ENCODE measurements at regions not wholly inside any gene's neighbourhood (a gene's known extent, or its start where the extent isn't known, plus 50 kb on each side); places are given as distances from the start of the nearest gene placed in this dataset.

GRCh38 chr6:11341303-11341702, 108.8 kb upstream of the NEDD9 start:
- FAIRE-seq (no peak), DNase-seq (ENCODE audit: insufficient read length) (no peak)

GRCh38 chr6:11339380-11339779, 106.9 kb upstream of the NEDD9 start:
- no peak for FAIRE-seq
- no peak for DNase-seq (ENCODE audit: insufficient read length)
- no peak for TF ChIP-seq POLR2A (IDR thresholded peaks at IDR 0.05; ENCODE audit: low read depth, low read length)
- no peak for TF ChIP-seq TAF1 (IDR thresholded peaks at IDR 0.05; ENCODE audit: borderline replicate concordance, low read depth, low read length)
- no peak for TF ChIP-seq POLR2AphosphoS5 (IDR thresholded peaks at IDR 0.05; ENCODE audit: low read depth, low read length)

More at GRCh38 chr6:11341303-11341702, 108.8 kb upstream of the NEDD9 start:
- TF ChIP-seq POLR2AphosphoS5 (IDR thresholded peaks at IDR 0.05; ENCODE audit: low read depth, low read length) (no peak), TAF1 (IDR thresholded peaks at IDR 0.05; ENCODE audit: borderline replicate concordance, low read depth, low read length) (no peak), POLR2A (IDR thresholded peaks at IDR 0.05; ENCODE audit: low read depth, low read length) (no peak)

- no peak for DNase-seq (ENCODE audit: insufficient read length)
- TF ChIP-seq TAF1 (IDR thresholded peaks at IDR 0.05; ENCODE audit: borderline replicate concordance, low read depth, low read length) (no peak), POLR2A (IDR thresholded peaks at IDR 0.05; ENCODE audit: low read depth, low read length) (no peak), POLR2AphosphoS5 (IDR thresholded peaks at IDR 0.05; ENCODE audit: low read depth, low read length) (no peak)
- FAIRE-seq = no peak
Measured at GRCh38 chr6:11337306-11337705, 104.8 kb upstream of the NEDD9 start.

- DNase-seq (ENCODE audit: insufficient read length) (no peak), FAIRE-seq (no peak)
- TF ChIP-seq POLR2AphosphoS5 (IDR thresholded peaks at IDR 0.05; ENCODE audit: low read depth, low read length) (no peak), POLR2A (IDR thresholded peaks at IDR 0.05; ENCODE audit: low read depth, low read length) (no peak), TAF1 (IDR thresholded peaks at IDR 0.05; ENCODE audit: borderline replicate concordance, low read depth, low read length) (no peak)
Measured at GRCh38 chr6:11335826-11336225, 103.4 kb upstream of the NEDD9 start.

- no peak for FAIRE-seq
- DNase-seq (ENCODE audit: insufficient read length) = no peak
Measured at GRCh38 chr6:11333132-11333849, 100.8 kb upstream of the NEDD9 start.

GRCh38 chr6:11332463-11332862, 100.0 kb upstream of the NEDD9 start:
- TF ChIP-seq POLR2AphosphoS5 (IDR thresholded peaks at IDR 0.05; ENCODE audit: low read depth, low read length) = no peak
- no peak for TF ChIP-seq TAF1 (IDR thresholded peaks at IDR 0.05; ENCODE audit: borderline replicate concordance, low read depth, low read length)
- no peak for TF ChIP-seq POLR2A (IDR thresholded peaks at IDR 0.05; ENCODE audit: low read depth, low read length)
- FAIRE-seq = no peak
- no peak for DNase-seq (ENCODE audit: insufficient read length)

More at GRCh38 chr6:11333132-11333849, 100.8 kb upstream of the NEDD9 start:
- TF ChIP-seq POLR2AphosphoS5 (IDR thresholded peaks at IDR 0.05; ENCODE audit: low read depth, low read length) = no peak
- no peak for TF ChIP-seq TAF1 (IDR thresholded peaks at IDR 0.05; ENCODE audit: borderline replicate concordance, low read depth, low read length)

GRCh38 chr6:11331111-11331510, 98.6 kb upstream of the NEDD9 start:
- DNase-seq (ENCODE audit: insufficient read length) = no peak
- no peak for FAIRE-seq
- TF ChIP-seq POLR2AphosphoS5 (IDR thresholded peaks at IDR 0.05; ENCODE audit: low read depth, low read length) = no peak
- no peak for TF ChIP-seq POLR2A (IDR thresholded peaks at IDR 0.05; ENCODE audit: low read depth, low read length)
- TF ChIP-seq TAF1 (IDR thresholded peaks at IDR 0.05; ENCODE audit: borderline replicate concordance, low read depth, low read length) = no peak

GRCh38 chr6:11330413-11330760, 97.9 kb upstream of the NEDD9 start:
- TF ChIP-seq POLR2A (IDR thresholded peaks at IDR 0.05; ENCODE audit: low read depth, low read length) (no peak), POLR2AphosphoS5 (IDR thresholded peaks at IDR 0.05; ENCODE audit: low read depth, low read length) (no peak), TAF1 (IDR thresholded peaks at IDR 0.05; ENCODE audit: borderline replicate concordance, low read depth, low read length) (no peak)
- no peak for DNase-seq (ENCODE audit: insufficient read length)
- FAIRE-seq = no peak

- FAIRE-seq (no peak), DNase-seq (ENCODE audit: insufficient read length) (no peak)
- TF ChIP-seq POLR2A (IDR thresholded peaks at IDR 0.05; ENCODE audit: low read depth, low read length) = no peak
- no peak for TF ChIP-seq POLR2AphosphoS5 (IDR thresholded peaks at IDR 0.05; ENCODE audit: low read depth, low read length)
Measured at GRCh38 chr6:11329726-11330412, 97.4 kb upstream of the NEDD9 start.

GRCh38 chr6:11328613-11329247, 96.3 kb upstream of the NEDD9 start:
- no peak for DNase-seq (ENCODE audit: insufficient read length)
- FAIRE-seq = no peak
- no peak for TF ChIP-seq TAF1 (IDR thresholded peaks at IDR 0.05; ENCODE audit: borderline replicate concordance, low read depth, low read length)
- TF ChIP-seq POLR2A (IDR thresholded peaks at IDR 0.05; ENCODE audit: low read depth, low read length) = no peak
- TF ChIP-seq POLR2AphosphoS5 (IDR thresholded peaks at IDR 0.05; ENCODE audit: low read depth, low read length) = no peak

GRCh38 chr6:11327961-11328360, 95.5 kb upstream of the NEDD9 start:
- FAIRE-seq (no peak), DNase-seq (ENCODE audit: insufficient read length) (no peak)
- TF ChIP-seq POLR2A (IDR thresholded peaks at IDR 0.05; ENCODE audit: low read depth, low read length) = no peak
- TF ChIP-seq TAF1 (IDR thresholded peaks at IDR 0.05; ENCODE audit: borderline replicate concordance, low read depth, low read length) = no peak
- no peak for TF ChIP-seq POLR2AphosphoS5 (IDR thresholded peaks at IDR 0.05; ENCODE audit: low read depth, low read length)

- FAIRE-seq (no peak), DNase-seq (ENCODE audit: insufficient read length) (no peak)
- TF ChIP-seq TAF1 (IDR thresholded peaks at IDR 0.05; ENCODE audit: borderline replicate concordance, low read depth, low read length) = no peak
- TF ChIP-seq POLR2AphosphoS5 (IDR thresholded peaks at IDR 0.05; ENCODE audit: low read depth, low read length) = no peak
- no peak for TF ChIP-seq POLR2A (IDR thresholded peaks at IDR 0.05; ENCODE audit: low read depth, low read length)
Measured at GRCh38 chr6:11326116-11326515, 93.6 kb upstream of the NEDD9 start.
